GM19438 (cell line): ENCODE measurements at regions not wholly inside any gene's neighbourhood (a gene's known extent, or its start where the extent isn't known, plus 50 kb on each side); places are given as distances from the start of the nearest gene placed in this dataset.

ENCODE experiments used
- ATAC-seq: cut with Tn5 transposase; IDR thresholded peaks from one replicate; pipeline ENCODE4 v1.9.1; 2021; ENCODE audit warnings: low read depth; ENCODE audit not compliant: unreplicated experiment

- no peak for ATAC-seq
Measured at GRCh38 chr15:95208071-95208470, 976.7 kb downstream of the MCTP2 start.

DNA sequence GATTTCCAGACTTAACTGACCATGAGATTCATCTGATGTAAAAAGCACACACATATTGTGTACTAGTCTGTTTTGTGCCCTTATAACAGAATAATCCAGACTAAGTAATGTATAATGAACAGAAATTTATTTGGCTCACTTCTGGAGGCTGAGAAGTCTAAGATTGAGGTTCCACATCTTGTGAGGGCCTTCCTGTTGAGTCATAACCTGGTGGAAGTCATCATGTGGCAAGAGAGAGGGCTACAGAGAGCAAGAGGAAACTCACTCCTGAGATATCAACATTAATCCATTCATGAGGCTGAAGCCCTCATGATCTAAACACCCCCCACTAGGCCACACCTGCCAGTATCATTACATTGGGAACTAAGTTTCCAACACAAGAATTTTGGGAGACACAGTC lies 977.6 kb downstream of the MCTP2 start:
- ATAC-seq: no peak

- ATAC-seq: no peak
Measured at GRCh38 chr15:95210436-95210981, 979.1 kb downstream of the MCTP2 start.

GRCh38 chr15:95215017-95215416 lies 983.7 kb downstream of the MCTP2 start:
- no peak for ATAC-seq

DNA sequence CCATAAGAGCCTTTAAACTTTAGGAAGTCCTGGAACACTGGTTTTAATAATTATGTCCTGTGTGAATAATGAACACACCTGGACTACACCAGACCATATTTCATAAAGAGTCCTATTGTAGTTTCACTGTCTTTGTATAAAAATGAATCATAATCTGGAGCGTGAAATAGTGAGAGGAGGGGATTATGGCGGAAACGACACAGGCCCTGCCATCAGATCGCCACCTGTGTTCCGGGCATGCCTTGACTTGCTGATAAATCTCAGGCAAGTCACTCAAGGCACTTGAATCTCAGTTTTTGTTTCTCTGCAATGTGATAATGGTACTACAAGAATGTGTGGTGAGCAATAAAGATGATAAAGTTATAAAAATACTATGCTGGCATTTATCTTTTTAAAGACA lies 995.5 kb downstream of the MCTP2 start:
- no peak for ATAC-seq

GRCh38 chr15:95227235-95227634 lies 995.9 kb downstream of the MCTP2 start:
- no peak for ATAC-seq

DNA sequence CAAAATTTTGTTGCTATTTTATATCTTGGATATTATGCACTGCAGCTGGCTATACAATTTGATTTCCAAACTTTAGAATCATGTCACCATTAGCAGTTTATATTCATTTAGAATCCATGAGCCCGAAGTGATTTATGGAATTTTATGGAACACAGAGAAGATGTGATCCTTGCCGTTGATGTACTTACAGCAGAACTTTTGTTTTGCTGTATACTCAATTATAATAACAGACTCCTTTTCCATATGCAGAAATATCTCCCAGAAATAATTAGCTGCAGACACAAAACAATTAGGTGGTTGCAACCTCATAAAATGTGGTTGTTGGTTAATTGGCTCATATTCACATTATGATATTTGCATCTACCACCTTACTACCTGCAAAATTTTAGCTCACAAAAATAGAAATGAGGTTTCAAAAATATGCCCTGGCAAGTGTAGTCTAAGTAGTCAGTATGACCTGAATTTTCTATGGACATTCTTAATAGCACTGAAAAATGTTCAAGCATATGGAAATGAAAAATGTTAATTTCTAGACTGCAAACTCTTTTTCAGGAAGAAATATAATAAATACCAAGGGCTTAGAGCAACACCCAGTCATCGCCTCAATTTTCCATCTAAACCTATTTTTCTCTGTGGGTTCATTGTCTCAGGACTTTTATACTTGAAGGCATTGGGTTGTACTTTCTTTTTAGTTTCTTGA lies 997.6 kb downstream of the MCTP2 start:
- ATAC-seq: no peak

DNA sequence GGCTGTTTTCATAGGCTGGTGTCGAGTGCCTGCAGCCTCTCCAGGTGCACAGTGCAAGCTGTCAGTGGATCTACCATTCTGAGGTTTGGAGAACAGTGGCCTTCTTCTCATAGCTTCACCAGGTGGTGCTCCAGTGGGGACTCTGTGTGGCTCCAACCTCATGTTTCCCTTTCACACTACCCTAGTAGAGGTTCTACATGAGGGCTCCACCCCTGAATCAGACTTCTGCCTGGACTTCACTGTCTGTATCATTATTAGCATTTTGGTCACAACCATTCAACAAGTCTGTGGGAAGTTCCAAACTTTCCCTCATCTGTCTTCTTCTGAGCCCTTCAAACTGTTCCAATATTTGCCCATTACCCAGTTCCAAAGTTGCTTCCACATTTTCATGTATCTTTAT lies 1003.7 kb downstream of the MCTP2 start:
- ATAC-seq: no peak

DNA sequence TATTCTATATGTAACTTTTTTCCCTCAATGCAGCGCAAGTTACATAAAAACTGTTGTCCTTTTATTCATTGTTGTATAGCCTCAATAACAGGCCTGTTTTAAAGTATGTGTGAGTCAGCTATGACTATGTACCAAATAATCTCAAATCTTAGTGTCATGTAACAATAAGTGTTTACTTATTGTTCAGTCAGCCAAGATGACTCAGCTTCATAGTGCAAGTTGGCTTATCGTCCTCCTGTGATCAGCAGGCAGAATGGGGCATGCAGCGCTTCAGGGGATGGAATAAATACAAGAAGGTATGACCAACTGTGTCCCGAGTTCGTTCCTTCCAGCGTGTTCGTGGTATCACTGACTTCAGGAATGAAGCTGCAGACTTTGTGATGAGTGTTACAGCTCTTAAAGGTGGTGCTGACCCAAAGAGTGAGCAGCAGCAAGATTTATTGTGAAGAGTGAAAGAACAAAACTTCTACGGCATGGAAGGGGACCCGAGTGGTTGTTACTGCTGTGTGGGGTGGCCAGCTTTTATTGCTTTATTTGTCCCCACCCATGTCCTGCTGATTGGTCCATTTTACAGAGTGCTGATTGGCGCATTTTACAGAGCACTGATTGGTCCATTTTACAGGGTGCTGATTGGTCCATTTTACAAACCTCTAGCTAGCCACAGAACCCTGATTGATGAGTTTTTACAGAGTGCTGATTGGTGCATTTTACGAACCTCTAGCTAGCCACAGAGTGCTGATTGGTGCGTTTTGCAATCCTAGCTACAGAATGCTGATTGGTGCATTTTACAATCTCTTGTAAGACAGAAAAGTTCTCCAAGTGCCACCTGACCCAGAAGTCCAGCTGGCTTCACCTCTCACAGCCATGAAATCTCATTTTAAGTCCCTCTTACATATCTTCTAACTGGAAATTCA lies 1016.0 kb downstream of the MCTP2 start:
- ATAC-seq: no peak

GRCh38 chr15:95249524-95249923 lies 1018.2 kb downstream of the MCTP2 start:
- ATAC-seq: no peak

GRCh38 chr15:95252404-95252803 lies 1021.0 kb downstream of the MCTP2 start:
- ATAC-seq: no peak

DNA sequence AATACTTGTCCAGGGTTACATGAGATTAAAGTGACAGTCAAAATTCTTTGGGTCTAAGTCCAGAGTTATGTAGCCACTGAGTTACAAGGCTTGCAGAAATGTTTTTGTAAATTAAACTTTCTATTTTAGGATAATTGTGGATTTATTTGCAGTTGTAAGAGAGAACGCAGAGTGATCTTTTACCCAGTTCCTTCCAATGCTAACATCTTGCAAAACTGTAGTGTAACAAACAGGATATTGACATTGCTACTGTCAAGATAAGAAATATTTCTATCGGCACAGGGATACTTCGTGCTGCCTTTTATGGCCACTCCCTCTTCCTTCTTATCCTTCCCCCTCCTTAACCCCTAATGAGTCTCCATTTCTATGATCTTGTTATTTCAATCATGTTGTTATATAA lies 1022.9 kb downstream of the MCTP2 start:
- no peak for ATAC-seq

DNA sequence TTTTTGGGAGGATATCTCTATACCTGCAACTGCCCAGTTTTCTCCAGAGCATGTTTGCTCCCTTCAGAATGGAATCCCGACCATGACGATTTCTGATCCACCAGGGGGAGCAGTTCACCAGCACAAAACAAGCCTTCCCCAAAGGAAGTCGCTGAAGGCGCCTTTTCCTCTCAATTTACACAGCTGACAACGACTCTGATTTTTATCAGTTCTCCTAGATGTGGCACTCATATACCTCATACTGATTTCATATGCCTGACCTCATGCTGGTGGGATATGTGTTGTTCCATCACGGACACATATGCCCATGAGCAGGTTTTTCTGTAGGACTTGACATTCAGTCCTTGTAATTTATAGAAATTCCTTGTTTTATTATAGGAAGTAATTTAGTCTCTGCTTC lies 1028.2 kb downstream of the MCTP2 start:
- peak; percentile 68 for ATAC-seq

GRCh38 chr15:95259965-95260364 lies 1028.6 kb downstream of the MCTP2 start:
- ATAC-seq: no peak

GRCh38 chr15:95260856-95261255 lies 1029.5 kb downstream of the MCTP2 start:
- ATAC-seq: no peak

DNA sequence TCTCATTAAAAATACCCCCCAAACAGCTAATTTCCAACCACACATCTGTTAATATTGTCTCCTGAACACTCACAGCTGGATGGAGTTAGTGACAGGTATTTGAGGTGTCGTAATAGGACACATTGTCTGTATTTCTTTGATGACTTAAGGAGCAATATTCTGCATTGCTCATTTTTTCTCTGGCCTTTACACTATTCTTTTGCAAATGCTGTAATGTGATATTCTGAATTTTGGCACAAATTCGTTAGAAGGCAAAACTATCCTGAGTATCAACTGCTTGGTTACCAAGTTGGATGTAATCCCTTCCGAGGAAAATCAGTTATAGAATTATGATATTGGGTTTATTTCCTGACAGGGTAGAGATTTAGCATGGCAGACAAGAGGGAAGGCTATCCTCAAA lies 1030.2 kb downstream of the MCTP2 start:
- no peak for ATAC-seq

DNA sequence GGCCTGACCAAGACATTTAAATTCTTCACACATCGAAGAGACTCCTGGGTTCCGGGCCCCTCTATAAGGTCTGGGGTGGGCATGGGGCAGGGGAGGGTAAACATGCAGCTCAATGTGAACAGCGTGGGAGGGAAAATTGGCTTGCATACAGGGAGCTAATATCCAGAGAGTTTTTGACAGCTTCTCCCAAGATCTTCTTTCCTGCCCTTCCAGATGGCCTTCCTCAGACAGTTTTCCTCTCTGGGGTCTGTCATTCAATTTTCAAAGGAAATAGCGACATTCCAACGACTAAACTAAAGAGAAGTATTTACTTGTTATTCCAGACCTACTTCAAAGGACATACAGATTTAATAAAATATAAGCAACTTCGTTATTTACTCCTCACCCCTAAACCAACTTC lies 1030.6 kb downstream of the MCTP2 start:
- ATAC-seq: no peak

GRCh38 chr15:95262866-95263564 lies 1031.7 kb downstream of the MCTP2 start:
- no peak for ATAC-seq

- no peak for ATAC-seq
Measured at GRCh38 chr15:95263751-95264150, 1032.4 kb downstream of the MCTP2 start.

- ATAC-seq: no peak
Measured at GRCh38 chr15:95265419-95265997, 1034.1 kb downstream of the MCTP2 start.
